ENCODE measurements at regions not wholly inside any gene's neighbourhood (a gene's known extent, or its start where the extent isn't known, plus 50 kb on each side); places are given as distances from the start of the nearest gene placed in this dataset.
"Not testable (repeated sequence)": the region's sequence is repeated elsewhere in the genome, so short reads cannot be mapped to it uniquely, and the experiment has no call there.

DNA sequence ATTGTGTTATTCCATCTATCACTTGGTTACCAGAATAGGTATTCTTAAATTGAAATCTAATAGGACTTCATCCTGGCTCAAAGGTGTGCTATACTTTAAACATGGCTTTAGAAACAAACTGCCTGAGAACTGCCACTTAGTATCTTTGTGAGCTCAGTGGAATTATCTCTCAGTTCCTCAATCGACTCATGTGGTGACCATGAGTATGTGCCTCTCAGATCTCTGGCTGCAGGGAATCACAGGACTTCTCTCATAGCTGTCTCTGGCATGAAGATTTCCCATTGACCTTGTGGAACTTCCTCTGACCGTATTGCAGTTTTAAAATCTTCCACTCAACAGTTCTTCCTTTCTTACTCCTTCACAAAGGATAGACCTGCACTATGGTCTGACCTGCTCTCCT lies 681.9 kb upstream of the BOD1L1 start:
- no peak overlapping the region for H3K27ac ChIP-seq

DNA sequence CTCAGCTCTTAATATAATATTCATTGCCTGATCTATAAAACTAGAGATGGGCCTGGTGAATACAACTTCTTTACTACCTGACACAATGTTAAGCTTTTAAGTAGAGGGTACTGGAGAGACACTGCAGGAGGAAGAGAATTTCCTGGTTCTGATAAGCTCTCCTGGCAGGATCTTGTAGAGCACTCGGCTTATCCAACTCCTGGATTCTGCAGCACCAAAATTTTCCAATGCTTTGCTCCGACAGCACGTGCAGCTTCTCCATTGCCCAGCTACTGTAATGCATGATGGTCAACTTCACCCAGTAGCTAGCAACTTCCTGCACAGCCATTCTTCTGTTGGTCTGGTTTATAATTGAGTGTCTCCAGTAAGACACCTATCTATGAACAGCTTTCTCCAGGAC lies 686.2 kb upstream of the BOD1L1 start:
- H3K4me3 ChIP-seq, result no peak overlapping the region
- H3K27ac ChIP-seq, result no peak overlapping the region

More for the DNA sequence above, 681.9 kb upstream of the BOD1L1 start:
- no peak overlapping the region for H3K4me3 ChIP-seq

DNA sequence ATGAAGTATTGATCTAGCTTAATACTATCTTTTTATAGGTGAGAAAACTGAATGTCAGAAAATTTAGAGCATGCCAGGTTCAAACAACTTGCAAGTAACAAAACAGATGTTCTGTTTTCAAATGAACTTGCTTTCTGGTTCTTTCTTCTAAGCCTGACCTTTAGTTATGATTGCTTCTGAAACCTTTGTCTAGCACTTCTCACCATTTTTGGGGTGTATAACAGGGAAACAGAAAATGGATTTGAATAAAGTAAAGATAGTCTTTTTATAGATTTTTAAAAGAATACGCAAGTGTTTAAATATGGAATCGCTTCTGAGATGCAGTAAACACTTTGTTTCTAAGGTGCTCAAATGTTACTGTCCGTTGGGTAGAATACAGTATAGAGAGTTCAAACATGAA lies 687.2 kb upstream of the CPEB2 start:
- Histone ChIP-seq H3K27ac (no peak overlapping the region), H3K4me3 (no peak overlapping the region)

DNA sequence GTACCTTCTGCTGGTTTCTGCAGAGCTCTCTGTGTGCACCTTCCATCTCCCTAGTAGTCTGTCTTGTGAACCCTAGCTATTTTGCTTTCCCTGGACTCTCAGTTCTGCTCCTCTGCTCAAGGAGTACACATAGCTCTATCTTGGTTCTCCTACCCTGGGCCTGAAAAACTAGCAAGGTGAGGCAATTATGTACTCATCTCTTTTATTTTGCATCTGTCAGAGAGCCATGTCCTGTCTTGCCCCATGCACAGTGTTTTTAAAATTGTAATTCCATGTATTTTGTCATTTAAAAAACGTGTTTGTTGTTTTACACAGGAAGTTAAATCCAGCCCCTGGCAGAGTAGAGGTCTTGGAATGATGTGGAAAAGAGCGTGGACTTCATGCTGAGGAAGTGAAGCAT lies 684.9 kb upstream of the CPEB2 start:
- Histone ChIP-seq H3K4me3 (no peak overlapping the region), H3K27ac (no peak overlapping the region)

DNA sequence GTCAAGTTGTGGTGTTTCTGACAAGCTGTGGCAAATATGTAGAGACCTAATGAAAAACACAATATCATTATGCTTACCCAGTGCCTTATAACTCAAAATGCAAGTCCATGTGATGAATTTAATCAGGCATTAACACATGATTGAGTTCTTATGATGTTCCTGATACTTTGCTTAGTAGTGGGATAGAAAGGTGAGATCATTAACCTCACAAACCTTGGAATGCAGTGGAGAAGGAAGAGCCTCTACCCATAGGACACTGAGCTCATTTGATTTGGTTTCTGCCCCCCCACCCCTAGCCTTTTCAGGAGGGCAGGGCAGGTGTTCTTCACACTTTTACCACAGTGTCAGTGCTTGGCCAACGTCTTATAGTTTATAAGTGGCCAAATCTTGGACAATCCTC lies 683.6 kb upstream of the CPEB2 start:
- no peak overlapping the region for H3K4me3 ChIP-seq
- no peak overlapping the region for H3K27ac ChIP-seq

DNA sequence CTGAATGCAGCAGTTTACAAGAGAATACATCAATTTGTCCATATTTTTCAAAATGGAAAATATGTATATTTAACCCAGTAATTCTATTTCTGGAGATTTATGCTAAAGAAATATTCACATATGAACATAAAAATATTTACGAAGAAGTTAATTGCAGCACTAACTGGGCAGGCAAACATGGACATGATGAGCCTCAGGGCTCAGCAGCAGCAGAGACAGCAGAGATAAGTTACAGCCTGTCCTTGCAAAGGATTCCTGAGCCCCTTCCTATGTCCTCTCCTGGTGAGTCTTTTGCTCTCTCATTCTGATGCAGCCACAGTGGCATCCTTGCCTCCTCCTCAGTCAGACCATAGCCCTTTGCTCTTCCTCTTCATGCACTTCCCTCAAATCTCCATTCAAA lies 680.6 kb upstream of the CPEB2 start:
- Histone ChIP-seq H3K27ac (no peak overlapping the region), H3K4me3 (no peak overlapping the region)

DNA sequence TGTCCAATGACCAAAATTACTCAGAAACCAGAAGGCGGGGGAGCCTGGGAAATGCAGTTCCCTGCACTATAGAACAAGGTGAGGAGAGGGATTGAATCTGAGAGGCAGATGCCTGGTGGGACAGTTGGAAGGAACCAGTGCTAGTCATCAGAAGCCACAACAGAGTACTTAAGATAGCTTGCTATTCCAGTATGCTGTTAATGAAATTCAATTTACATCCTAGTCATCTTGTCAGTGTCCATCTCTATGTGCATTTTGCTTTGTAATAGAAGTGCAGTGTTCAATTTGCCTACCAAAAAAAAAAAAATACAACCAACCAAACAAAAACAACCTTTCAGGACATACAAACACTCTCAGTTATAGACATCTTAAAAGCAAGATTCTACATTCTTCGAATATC lies 679.1 kb upstream of the CPEB2 start:
- Histone ChIP-seq H3K27ac (no peak overlapping the region), H3K4me3 (no peak overlapping the region)

DNA sequence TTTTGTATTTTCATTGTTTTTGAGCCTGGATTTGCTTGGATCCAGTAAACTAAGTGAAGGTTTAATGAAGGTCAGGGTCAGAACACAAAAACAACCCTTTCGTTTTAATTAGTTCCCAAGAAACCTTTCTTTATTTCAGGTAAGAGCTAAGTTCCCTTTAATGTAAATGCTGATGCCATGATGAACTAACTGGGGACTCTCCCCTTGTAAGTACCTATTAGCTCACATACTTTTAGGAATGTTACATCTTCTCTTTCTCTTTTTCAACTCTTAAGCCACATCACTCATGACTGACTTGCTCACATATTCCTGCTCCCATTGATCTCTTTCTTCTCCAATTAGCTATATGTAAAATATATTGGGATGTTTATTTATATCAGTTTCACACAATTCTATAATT lies 673.1 kb upstream of the CPEB2 start:
- Histone ChIP-seq H3K4me3 (no peak overlapping the region), H3K27ac (no peak overlapping the region)

DNA sequence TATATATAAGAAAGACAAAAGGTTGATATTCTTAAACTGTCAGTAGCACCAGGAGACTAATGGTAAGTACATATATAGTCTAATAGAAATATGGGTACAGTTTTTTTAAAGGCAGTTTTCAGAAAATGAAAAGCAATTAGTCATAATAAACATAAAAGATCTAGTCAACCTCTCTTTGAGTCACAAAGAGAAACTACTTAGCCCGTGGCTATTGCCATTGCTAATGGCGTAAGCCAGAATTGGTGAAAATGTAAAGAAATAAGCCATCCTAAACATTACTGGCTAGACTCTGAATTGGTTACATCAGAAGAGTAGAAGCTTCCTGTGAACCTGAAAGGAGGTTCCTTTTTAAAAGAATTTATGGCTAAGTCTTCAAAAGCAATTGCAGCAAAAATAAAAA lies 668.7 kb upstream of the CPEB2 start:
- Histone ChIP-seq H3K27ac (no peak overlapping the region), H3K4me3 (no peak overlapping the region)

DNA sequence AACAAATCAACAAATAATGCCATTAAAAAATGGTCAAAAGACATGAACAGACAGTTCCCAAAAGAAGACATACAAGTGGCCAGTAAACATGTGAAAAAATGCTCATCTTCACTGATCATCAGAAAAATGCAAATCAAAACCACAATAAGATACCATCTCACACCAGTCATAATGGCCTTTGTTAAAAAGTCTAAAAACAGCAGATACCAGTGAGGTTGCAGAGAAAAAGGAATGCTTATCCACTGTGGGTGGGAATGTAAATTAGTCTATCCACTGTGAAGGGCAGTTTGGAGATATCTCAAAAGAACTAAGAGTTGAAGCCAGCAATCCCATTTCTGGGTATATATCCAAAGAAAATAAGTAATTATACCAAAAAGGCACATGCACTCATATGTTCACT lies 668.1 kb upstream of the CPEB2 start:
- H3K4me3 ChIP-seq, result no peak overlapping the region
- no peak overlapping the region for H3K27ac ChIP-seq

DNA sequence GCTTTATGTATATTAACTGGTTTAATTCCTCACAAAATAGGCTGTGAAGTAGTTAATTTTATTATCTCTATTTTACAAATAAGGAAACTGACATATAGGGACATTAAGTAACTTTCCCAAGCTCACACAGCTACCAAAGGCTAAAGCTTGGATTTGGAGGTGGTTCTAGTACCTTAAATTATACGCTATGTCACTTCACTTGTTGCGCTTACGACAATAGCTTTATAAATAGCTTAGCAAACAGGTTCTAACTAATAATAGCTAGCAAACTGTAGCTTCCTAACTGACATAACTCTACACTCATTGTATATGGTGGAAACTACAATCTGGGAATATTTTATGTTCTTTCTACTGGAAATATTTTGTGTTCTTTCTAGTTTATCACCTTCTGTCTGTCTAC lies 666.4 kb upstream of the CPEB2 start:
- Histone ChIP-seq H3K27ac (no peak overlapping the region), H3K4me3 (no peak overlapping the region)

DNA sequence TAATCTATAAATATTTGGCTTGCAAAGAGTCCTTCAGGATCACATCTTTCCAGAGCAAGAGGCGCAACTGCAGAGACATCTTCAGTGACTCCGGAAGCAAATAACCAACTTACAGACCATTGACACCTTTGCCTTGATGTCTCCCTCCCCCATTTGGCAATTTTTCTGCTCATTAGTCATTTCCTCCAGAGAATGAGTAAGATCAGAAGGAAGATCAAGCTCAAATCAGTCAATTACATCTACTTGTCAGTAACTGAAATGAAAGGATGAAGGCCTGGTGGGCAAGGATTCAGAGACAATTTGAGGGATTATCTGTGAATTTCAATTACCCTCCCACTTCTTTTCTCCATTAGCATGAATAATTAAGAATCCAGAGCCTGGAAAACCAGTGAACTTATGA lies 665.6 kb upstream of the CPEB2 start:
- Histone ChIP-seq H3K27ac (no peak overlapping the region), H3K4me3 (no peak overlapping the region)

DNA sequence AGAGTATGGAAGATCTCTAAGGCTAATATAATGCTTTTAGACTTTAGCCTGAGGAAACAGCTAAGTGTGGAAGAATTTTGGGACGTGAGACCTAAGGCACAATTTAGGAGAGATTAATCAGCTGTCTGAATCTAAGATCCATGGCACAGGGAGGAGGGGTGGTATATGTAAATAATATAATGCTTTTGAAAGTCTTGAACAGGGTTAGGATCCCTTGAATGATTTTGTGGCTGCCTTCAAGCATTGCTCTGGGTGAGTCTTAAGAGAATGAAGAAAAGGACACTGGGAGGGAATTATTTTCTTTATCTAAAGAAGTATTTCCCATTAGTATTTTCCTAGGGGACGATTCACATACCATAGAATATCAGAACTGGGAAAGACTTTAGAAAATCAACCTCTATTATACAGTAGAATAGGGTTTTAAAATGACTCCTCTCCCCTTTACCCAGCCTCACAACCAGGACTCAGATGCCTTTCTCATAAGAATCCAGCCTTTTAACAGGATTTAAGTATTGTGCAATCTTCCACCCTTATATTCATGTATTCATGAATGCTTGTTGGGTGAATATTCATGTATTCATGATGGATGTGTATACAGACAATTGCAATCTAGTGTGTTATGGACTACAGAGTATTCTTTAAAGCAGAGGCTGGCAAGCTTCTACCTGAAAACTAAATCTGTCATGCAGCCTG lies 664.2 kb upstream of the CPEB2 start:
- H3K4me3 ChIP-seq, result no peak overlapping the region
- no peak overlapping the region for H3K27ac ChIP-seq

DNA sequence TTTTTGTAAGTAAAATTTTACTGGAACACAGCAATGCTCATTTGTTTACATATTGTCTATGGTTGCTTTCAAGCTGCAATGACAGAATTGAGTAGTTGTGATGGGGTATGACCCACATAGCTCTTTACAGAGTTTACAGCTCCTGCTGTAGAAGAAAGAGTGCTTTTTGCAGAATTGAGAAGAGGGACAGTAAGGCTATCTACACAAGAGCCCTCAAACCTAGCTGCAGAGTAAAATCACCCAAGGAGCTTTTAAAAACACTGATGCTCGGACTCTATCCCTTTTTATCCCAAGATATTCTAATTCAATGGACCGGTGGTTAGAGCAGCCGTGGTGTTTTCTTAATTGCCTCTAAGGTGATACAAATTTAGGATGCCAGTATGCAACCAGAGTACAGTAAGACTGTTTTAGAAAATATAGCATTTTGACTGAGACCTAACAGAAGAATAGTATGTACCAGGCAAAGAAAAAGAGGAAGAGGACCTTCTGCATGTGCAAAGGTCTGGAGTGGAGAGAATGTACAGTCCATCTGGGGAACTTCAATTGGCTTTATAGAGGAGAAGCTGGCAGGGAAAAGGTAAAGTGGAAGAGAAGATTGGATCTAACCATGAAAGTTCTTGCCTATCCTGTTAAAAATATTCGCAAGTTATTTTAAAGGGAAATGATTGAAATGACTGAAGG lies 663.6 kb upstream of the CPEB2 start:
- Histone ChIP-seq H3K27ac (no peak overlapping the region), H3K4me3 (no peak overlapping the region)

DNA sequence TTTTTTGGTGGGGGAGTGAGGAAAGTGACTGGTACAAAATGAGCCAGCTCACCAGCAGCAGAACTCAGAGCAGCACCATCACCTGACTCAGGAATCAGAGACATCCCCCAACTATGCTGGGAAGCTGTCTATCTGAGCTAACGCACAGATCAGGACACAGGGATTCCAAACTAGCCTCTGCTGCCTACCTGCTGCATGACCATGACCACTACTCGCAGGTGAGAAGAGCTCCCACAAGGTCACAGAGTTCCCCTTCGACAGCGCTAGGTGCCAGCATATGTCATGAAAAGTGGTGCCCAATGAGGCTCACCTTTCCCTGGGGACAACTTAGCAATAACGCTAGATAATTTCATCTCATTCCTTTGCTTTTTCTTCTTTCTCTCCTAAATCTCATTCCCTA lies 662.6 kb upstream of the CPEB2 start:
- H3K4me3 ChIP-seq, result no peak overlapping the region

DNA sequence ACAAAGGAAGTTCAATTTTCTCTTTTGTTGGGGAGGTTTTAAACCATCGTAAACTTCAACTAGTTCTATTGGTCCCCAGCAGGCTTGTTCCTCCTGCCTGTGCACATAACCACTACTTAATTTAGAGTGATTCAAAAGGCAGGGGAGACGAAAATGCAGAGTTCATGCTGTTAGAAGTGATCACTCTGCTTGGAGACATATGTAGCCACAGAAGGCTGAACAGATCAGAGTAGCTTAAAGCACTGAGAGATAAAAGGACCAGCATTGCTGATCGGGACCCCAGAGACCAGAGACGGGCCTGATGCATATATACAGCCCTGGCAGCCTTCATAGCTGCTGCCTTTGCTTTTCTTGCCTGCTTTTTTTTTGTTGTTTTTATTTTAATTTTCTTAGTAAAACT lies 662.0 kb upstream of the CPEB2 start:
- Histone ChIP-seq H3K4me3 (no peak overlapping the region), H3K27ac (no peak overlapping the region)

More for the DNA sequence above, 662.6 kb upstream of the CPEB2 start:
- H3K27ac ChIP-seq, result no peak overlapping the region

DNA sequence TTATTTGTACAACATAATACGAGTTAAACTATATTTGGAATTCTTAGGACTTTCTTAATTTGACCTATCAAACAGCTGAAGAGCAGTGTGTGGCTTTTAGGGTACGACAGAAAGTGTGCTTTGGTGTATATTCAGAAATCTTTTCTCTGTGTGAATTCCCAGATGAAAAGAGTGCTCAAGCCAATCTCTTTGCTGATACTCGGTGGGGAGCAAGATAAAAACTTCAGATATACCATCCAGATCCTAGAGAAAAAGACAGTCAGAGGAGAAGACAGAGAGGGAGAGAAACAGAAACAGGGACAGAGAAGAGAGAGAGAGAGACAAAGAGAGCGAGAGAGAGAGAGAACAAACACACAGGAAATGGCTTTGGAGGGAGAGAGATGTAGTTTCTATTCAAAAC lies 658.3 kb upstream of the CPEB2 start:
- H3K27ac ChIP-seq, result no peak overlapping the region
- no peak overlapping the region for H3K4me3 ChIP-seq

DNA sequence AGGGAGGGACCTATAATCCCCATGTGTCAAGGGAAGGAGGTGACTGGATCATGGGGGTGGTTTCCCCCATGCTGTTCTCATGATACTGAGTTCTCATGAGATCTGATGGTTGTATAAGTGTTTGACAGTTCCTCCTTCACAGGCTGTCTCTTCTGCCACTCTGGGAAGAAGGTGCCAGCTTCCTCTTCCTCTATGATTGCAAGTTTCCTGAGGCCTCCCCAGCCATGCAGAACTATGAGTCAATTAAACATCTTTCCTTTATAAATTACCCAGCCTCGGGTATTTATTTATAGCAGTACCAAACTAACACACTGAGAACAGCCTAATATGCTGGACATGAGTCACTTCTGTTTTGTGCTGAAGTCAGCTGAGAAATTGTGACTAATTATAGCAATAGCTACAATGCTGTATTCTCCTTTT lies 656.9 kb upstream of the CPEB2 start:
- H3K4me3 ChIP-seq, result no peak overlapping the region
- no peak overlapping the region for H3K27ac ChIP-seq

DNA sequence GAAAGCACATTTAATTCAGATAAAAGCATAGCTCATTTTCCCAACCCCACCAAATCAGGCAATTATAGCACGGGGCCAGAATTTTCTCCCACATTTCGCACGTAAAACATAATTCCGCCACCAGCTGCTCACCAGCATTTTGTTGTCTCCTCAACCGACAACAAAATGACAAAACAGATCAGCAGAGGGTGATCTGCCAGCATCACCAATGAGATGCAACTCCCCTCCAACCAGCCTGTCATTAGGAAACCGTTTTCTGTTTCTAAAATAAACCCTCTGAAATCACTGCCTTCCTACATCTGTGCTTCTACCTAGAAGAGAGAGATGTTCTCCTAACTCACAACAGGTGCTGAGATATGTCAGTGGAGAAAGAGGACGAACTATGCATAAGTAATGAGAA lies 654.8 kb upstream of the CPEB2 start:
- no peak overlapping the region for H3K27ac ChIP-seq
- no peak overlapping the region for H3K4me3 ChIP-seq

DNA sequence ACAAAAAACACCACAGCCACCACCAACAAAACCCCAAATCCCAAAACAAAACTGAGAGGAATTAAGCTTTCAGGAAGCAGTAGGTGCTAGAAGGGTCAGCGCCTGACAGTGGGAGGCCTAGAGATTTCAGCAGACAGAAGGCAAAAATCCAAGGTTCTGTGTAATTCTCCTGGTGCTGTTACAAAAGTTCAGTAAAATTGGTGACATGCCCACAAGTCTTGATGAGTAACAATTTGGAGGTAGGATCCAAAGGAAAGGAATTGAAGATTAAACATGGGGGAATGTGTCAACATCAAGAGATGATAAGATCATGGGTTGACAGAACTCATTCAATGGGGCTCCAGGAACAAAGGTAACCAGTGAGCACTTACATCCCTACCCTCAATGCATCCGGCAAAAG lies 653.8 kb upstream of the CPEB2 start:
- Histone ChIP-seq H3K27ac (no peak overlapping the region), H3K4me3 (no peak overlapping the region)

DNA sequence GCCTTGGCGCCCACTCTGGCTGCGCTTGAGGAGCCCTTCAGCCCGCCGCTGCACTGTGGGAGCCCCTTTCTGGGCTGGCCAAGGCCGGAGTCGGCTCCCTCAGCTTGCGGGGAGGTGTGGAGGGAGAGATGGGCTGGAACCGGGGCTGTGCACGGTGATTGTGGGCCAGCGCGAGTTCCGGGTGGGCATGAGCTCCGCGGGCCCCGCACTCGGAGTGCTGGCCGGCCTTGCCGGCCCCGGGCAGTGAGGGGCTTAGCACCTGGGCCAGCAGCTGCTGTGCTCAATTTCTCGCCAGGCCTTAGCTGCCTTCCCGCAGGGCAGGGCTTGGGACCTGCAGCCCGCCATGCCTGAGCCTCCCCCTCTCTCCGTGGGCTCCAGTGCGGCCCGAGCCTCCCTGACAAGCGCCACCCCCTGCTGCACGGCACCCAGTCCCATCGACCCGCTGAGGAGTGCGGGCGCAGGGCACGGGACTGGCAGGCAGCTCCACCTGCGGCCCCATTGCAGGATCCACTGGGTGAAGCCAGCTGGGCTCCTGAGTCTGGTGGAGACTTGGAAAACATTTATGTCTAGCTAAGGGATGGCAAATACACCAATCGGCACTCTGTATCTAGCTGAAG lies 643.6 kb upstream of the CPEB2 start:
- not testable (repeated sequence) for H3K27ac ChIP-seq, H3K4me3 ChIP-seq

DNA sequence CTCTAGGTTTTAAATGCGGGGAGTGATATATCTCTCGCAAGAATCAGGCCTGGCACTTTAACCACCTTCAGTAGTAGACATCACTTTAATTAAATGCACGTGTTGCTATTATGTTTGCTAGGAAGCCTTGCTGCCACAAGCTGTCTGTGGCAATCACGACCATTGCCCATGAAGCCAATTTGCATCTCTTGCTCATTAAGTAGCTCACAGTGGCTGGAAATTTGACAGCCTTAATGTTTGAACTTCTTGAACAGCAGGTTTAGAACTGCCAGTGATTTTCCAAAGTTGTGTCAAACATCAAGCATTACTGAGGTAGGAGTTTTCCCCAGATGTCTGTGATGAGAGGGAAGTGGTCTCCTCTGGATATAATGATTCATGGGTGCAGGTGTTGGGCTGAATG lies 642.3 kb upstream of the CPEB2 start:
- Histone ChIP-seq H3K4me3 (no peak overlapping the region), H3K27ac (no peak overlapping the region)

All from skin epidermis (tissue), 12 donors.